H9 (cell line): ENCODE measurements at regions not wholly inside any gene's neighbourhood (a gene's known extent, or its start where the extent isn't known, plus 50 kb on each side); places are given as distances from the start of the nearest gene placed in this dataset.
"Not testable (repeated sequence)": the region's sequence is repeated elsewhere in the genome, so short reads cannot be mapped to it uniquely, and the experiment has no call there.

Experiments used
- DNase-seq: peaks from one replicate; pipeline ENCODE4 v3.0.0-alpha.2; 2017
- H2AFZ ChIP-seq: one replicate; pipeline ENCODE4 v1.6.1; 2013; ENCODE audit warnings: mild to moderate bottlenecking, low read length, control low read depth, moderate library complexity
- H2AK5ac ChIP-seq: 2 replicates; pipeline ENCODE4 v1.6.1; 2013; ENCODE audit warnings: low read length, control low read depth, mixed read lengths; ENCODE audit not compliant: insufficient read length
- H2BK120ac ChIP-seq: one replicate; pipeline ENCODE4 v1.6.1; 2013; ENCODE audit warnings: low read depth, mild to moderate bottlenecking, low read length, control low read depth, inconsistent platforms; ENCODE audit not compliant: poor library complexity, severe bottlenecking
- H2BK12ac ChIP-seq: 2 replicates; pipeline ENCODE4 v1.6.1; 2013; ENCODE audit warnings: low read length, control low read depth, mixed read lengths, low read depth; ENCODE audit not compliant: insufficient read length
- H2BK15ac ChIP-seq: 2 replicates; pipeline ENCODE4 v1.6.1; 2013; ENCODE audit warnings: low read depth, low read length, control low read depth
- H2BK20ac ChIP-seq: one replicate; pipeline ENCODE4 v1.6.1; 2013; ENCODE audit warnings: low read depth, mild to moderate bottlenecking, low read length, control low read depth, inconsistent platforms; ENCODE audit not compliant: poor library complexity, severe bottlenecking
- H2BK5ac ChIP-seq: 2 replicates; pipeline ENCODE4 v1.6.1; 2013; ENCODE audit warnings: low read length, control low read depth, mixed read lengths; ENCODE audit not compliant: insufficient read length
- H3K14ac ChIP-seq: 2 replicates; pipeline ENCODE4 v1.6.1; 2013; ENCODE audit warnings: low read length, control low read depth; ENCODE audit not compliant: insufficient read depth
- H3K18ac ChIP-seq: 2 replicates; pipeline ENCODE4 v1.6.1; 2013; ENCODE audit warnings: low read depth, mild to moderate bottlenecking, mixed read lengths, low read length, control low read depth; ENCODE audit not compliant: insufficient read length
- H3K23ac ChIP-seq: 2 replicates; pipeline ENCODE4 v1.6.1; 2013; ENCODE audit warnings: low read length, control low read depth, mixed read lengths, low read depth; ENCODE audit not compliant: insufficient read length
- H3K23me2 ChIP-seq: 2 replicates; pipeline ENCODE4 v1.6.1; 2013; ENCODE audit warnings: low read depth, mild to moderate bottlenecking, mixed read lengths, low read length, control low read depth; ENCODE audit not compliant: insufficient read length, poor library complexity, severe bottlenecking
- H3K27ac ChIP-seq: 2 replicates; pipeline ENCODE4 v1.5.1; 2013; ENCODE audit warnings: low read length, control low read depth, mixed read lengths, low read depth; ENCODE audit not compliant: insufficient read length
- H3K27me3 ChIP-seq: 2 replicates; pipeline ENCODE4 v1.6.1; 2013; ENCODE audit warnings: low read length, control low read depth, inconsistent platforms; ENCODE audit not compliant: insufficient read depth
- H3K4ac ChIP-seq: 2 replicates; pipeline ENCODE4 v1.6.1; 2013; ENCODE audit warnings: low read depth, mild to moderate bottlenecking, control low read depth, inconsistent platforms, low read length, moderate library complexity
- H3K4me1 ChIP-seq: 2 replicates; pipeline ENCODE4 v1.6.1; 2013; ENCODE audit warnings: low read length, control low read depth, inconsistent platforms; ENCODE audit not compliant: insufficient read depth
- H3K4me2 ChIP-seq: 2 replicates; pipeline ENCODE4 v1.6.1; 2013; ENCODE audit warnings: low read length, control low read depth, mixed read lengths; ENCODE audit not compliant: insufficient read length, insufficient read depth
- H3K56ac ChIP-seq: 2 replicates; pipeline ENCODE4 v1.6.1; 2013; ENCODE audit warnings: low read depth, mild to moderate bottlenecking, mixed read lengths, low read length, control low read depth; ENCODE audit not compliant: insufficient read length
- H3K79me1 ChIP-seq: 2 replicates; pipeline ENCODE4 v1.6.1; 2013; ENCODE audit warnings: low read depth, mild to moderate bottlenecking, moderate library complexity, low read length, control low read depth, inconsistent platforms; ENCODE audit not compliant: insufficient read depth, poor library complexity, severe bottlenecking
- H3K79me2 ChIP-seq: 2 replicates; pipeline ENCODE4 v1.6.1; 2013; ENCODE audit warnings: low read length, control low read depth, inconsistent platforms; ENCODE audit not compliant: insufficient read depth
- H3K9ac ChIP-seq: 2 replicates; pipeline ENCODE4 v1.6.1; 2013; ENCODE audit warnings: low read length, control low read depth, mixed read lengths; ENCODE audit not compliant: insufficient read length; ENCODE audit errors: extremely low read depth
- H3K9me3 ChIP-seq: one replicate; pipeline ENCODE4 v1.6.1; 2013; ENCODE audit warnings: low read depth, low read length, inconsistent platforms; ENCODE audit not compliant: control insufficient read depth
- H3T11ph ChIP-seq: one replicate; pipeline ENCODE4 v1.6.1; 2013; ENCODE audit warnings: mild to moderate bottlenecking, low read length, control low read depth, inconsistent platforms
- H4K20me1 ChIP-seq: one replicate; pipeline ENCODE4 v1.6.1; 2013; ENCODE audit not compliant: control insufficient read depth, insufficient read length, insufficient read depth
- H4K5ac ChIP-seq: 2 replicates; pipeline ENCODE4 v1.6.1; 2013; ENCODE audit warnings: low read depth, mild to moderate bottlenecking, mixed read lengths, low read length, control low read depth; ENCODE audit not compliant: insufficient read length
- H4K8ac ChIP-seq: replicated peaks from 2 replicates; pipeline ENCODE4 v1.6.1; 2013; ENCODE audit warnings: low read length, control low read depth, mixed read lengths, low read depth; ENCODE audit not compliant: insufficient read length
- H4K91ac ChIP-seq: 2 replicates; pipeline ENCODE4 v1.6.1; 2013; ENCODE audit warnings: low read depth, mild to moderate bottlenecking, moderate library complexity, mixed read lengths, low read length, control low read depth; ENCODE audit not compliant: insufficient read length
- H3K27ac Mint-ChIP-seq, 3 experiments: 2 replicates in 2 of 3; 3 replicates in 1 of 3; pipeline ENCODE4 v1.8.0; 2020 to 2021; ENCODE audit warnings: mixed read lengths in 3 of 3, mild to moderate bottlenecking in 1 of 3, moderate library complexity in 1 of 3
- H3K27me3 Mint-ChIP-seq: 2 replicates; pipeline ENCODE4 v1.8.0; 2021; ENCODE audit warnings: low read depth, mild to moderate bottlenecking, moderate library complexity, mixed read lengths
- H3K36me3 Mint-ChIP-seq, 3 experiments: 2 replicates in 2 of 3; 3 replicates in 1 of 3; pipeline ENCODE4 v1.8.0; 2020 to 2021; ENCODE audit warnings: low read depth in 3 of 3, mixed read lengths in 3 of 3; ENCODE audit not compliant: insufficient read depth in 1 of 3
- H3K4me1 Mint-ChIP-seq, 2 experiments: 2 replicates each; pipeline ENCODE4 v1.8.0; 2020; ENCODE audit warnings: mixed read lengths in 2 of 2
- H3K4me3 Mint-ChIP-seq, 2 experiments: 2 replicates in 1 of 2; 3 replicates in 1 of 2; pipeline ENCODE4 v1.8.0; 2020 to 2021; ENCODE audit warnings: mild to moderate bottlenecking in 2 of 2, mixed read lengths in 2 of 2, moderate library complexity in 1 of 2
- H3K9me3 Mint-ChIP-seq, 2 experiments: 2 replicates in 1 of 2; 3 replicates in 1 of 2; pipeline ENCODE4 v1.8.0; 2020; ENCODE audit warnings: mild to moderate bottlenecking in 2 of 2, mixed read lengths in 2 of 2, moderate library complexity in 1 of 2
- WGBS: extraction: QIAGEN DNeasy Blood & Tissue Kit; methylation state at CpG from one replicate; pipeline ENCODE4 v1.1.7; 2013; ENCODE audit warnings: missing lambda C conversion rate, low lambda C conversion rate, mixed read lengths; ENCODE audit not compliant: insufficient read length; ENCODE audit errors: extremely low coverage; 5-methylcytosine and 5-hydroxymethylcytosine counted together

- H3K4me1 ChIP-seq, H3K27ac ChIP-seq, H3K27me3 Mint-ChIP-seq, H2BK20ac ChIP-seq, H3K9ac ChIP-seq, DNase-seq, H2BK15ac ChIP-seq, H3K4ac ChIP-seq, H3K79me2 ChIP-seq, H3K9me3 ChIP-seq, H3K4me2 ChIP-seq, H3K27me3 ChIP-seq, H3K4me3 Mint-ChIP-seq, H3K14ac ChIP-seq, H2AFZ ChIP-seq, H2AK5ac ChIP-seq, H4K20me1 ChIP-seq, H3K79me1 ChIP-seq, H3K18ac ChIP-seq, H4K5ac ChIP-seq, H2BK12ac ChIP-seq, H2BK5ac ChIP-seq, H4K91ac ChIP-seq, H2BK120ac ChIP-seq, H3K23ac ChIP-seq, H3K23me2 ChIP-seq, H4K8ac ChIP-seq, H3T11ph ChIP-seq, H3K56ac ChIP-seq: not testable (repeated sequence)
- Mint-ChIP-seq H3K36me3 (peaks cover 0 to 13% (median 2%) of the 10 kb centered on the region in 3 experiments; a peak in 4 of 7 replicates), H3K27ac (peak overlapping the region in 1 of 3 experiments; percentile 78; a peak in 2 of 7 replicates), H3K4me1 (peaks cover 11 to 12% of the 10 kb centered on the region in 2 experiments), H3K9me3 (peaks cover 16% of the 10 kb centered on the region in 2 experiments)
- no CpG with 5 or more reads among the region's 18 CpGs for WGBS
Measured at GRCh38 chr16:29248306-29248939, 158.1 kb downstream of the NPIPB11 start.

GRCh38 chr16:29246091-29246490 is 160.4 kb downstream of the NPIPB11 start:
- H3K4me1 Mint-ChIP-seq: not testable (repeated sequence)

More at GRCh38 chr16:29246091-29246490, 160.4 kb downstream of the NPIPB11 start:
- H2BK15ac ChIP-seq, H3K23ac ChIP-seq, H3K9ac ChIP-seq, H3K27ac ChIP-seq, H2BK120ac ChIP-seq, H3K27ac Mint-ChIP-seq, H2BK5ac ChIP-seq, H4K20me1 ChIP-seq, H3K79me2 ChIP-seq, H4K91ac ChIP-seq, H3T11ph ChIP-seq, H3K14ac ChIP-seq, H3K23me2 ChIP-seq, H3K9me3 ChIP-seq, H3K18ac ChIP-seq, H4K5ac ChIP-seq, H2AK5ac ChIP-seq, DNase-seq, H3K4me2 ChIP-seq, H2BK12ac ChIP-seq, H3K27me3 ChIP-seq, H4K8ac ChIP-seq, H2BK20ac ChIP-seq, H3K4me3 Mint-ChIP-seq, H3K79me1 ChIP-seq, H2AFZ ChIP-seq, H3K56ac ChIP-seq, H3K4me1 ChIP-seq, H3K4ac ChIP-seq: not testable (repeated sequence)
- Mint-ChIP-seq H3K9me3 (peaks cover 16% of the 10 kb centered on the region in 2 experiments), H3K36me3 (peaks cover 0 to 13% (median 2%) of the 10 kb centered on the region in 3 experiments; a peak in 3 of 7 replicates), H3K27me3 (peaks cover 10% of the 10 kb centered on the region)
- WGBS: no CpG with 5 or more reads among the region's 5 CpGs
